AG04450 (cell line): ENCODE measurements at regions not wholly inside any gene's neighbourhood (a gene's known extent, or its start where the extent isn't known, plus 50 kb on each side); places are given as distances from the start of the nearest gene placed in this dataset.

ENCODE experiments used
- CTCF ChIA-PET: fragments of 300-600, 350-600 bp; formaldehyde crosslinking; extraction: SDS; loops from one replicate; lab custom pipeline; 2022; ENCODE audit warnings: antibody characterized with exemption, inconsistent platforms; lab: Charles Lee
- POLR2A ChIA-PET: fragments of 350-600 bp; formaldehyde crosslinking; extraction: SDS; loops from one replicate; lab custom pipeline; 2021; ENCODE audit warnings: antibody characterized with exemption, inconsistent platforms; lab: Yijun Ruan, JAX
- DNase-seq: peaks from one replicate; pipeline ENCODE4 v3.0.0-alpha.2; 2011; ENCODE audit warnings: low read depth, low spot score
- H3K27ac ChIP-seq: one replicate; pipeline ENCODE4 v1.5.1; 2012; ENCODE audit warnings: low read depth, low read length, control low read depth
- H3K27me3 ChIP-seq: one replicate; pipeline ENCODE4 v1.6.0; 2012; ENCODE audit warnings: low read length; ENCODE audit not compliant: control insufficient read depth, insufficient read depth
- H3K4me3 ChIP-seq: 2 replicates; pipeline ENCODE4 v1.5.1; 2011; ENCODE audit warnings: mild to moderate bottlenecking, low read depth, low read length, control low read depth
- H3K9me3 ChIP-seq: 2 replicates; pipeline ENCODE4 v1.5.1; 2012; ENCODE audit warnings: low read length; ENCODE audit not compliant: control insufficient read depth, insufficient read depth
- TF ChIP-seq, protein P1 (sequence below): IDR thresholded peaks from 2 replicates; pipeline ENCODE4 v1.5.1; 2011; ENCODE audit warnings: low read depth, low read length, control low read depth, inconsistent platforms

DNA sequence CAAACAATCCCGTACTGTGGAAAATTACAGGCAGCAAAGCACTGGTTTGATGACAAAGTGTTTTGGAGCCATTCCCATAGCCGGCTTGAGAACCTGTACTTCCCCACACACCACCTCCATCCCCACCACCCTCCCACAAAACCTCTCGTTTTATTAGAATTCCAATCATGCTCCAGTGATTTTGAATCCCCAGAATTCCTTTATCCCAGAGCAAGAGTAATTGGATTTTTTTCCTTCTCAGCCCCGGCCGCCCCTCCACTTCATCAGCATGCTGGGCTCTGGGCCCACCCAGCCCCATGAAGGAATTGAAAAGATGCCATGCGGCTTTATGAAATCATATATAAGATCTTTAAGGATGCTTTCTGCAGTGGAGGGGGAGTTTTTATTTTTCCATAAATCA lies 136.6 kb downstream of the OMA1 start:
- no peaks in the 10 kb centered on the region for H3K9me3 ChIP-seq
- TF ChIP-seq, protein P1, sequence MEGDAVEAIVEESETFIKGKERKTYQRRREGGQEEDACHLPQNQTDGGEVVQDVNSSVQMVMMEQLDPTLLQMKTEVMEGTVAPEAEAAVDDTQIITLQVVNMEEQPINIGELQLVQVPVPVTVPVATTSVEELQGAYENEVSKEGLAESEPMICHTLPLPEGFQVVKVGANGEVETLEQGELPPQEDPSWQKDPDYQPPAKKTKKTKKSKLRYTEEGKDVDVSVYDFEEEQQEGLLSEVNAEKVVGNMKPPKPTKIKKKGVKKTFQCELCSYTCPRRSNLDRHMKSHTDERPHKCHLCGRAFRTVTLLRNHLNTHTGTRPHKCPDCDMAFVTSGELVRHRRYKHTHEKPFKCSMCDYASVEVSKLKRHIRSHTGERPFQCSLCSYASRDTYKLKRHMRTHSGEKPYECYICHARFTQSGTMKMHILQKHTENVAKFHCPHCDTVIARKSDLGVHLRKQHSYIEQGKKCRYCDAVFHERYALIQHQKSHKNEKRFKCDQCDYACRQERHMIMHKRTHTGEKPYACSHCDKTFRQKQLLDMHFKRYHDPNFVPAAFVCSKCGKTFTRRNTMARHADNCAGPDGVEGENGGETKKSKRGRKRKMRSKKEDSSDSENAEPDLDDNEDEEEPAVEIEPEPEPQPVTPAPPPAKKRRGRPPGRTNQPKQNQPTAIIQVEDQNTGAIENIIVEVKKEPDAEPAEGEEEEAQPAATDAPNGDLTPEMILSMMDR: no peak
- CTCF ChIA-PET: no interaction called here
- DNase-seq: no peak
- H3K4me3 ChIP-seq: no peak overlapping the region
- no peaks in the 10 kb centered on the region for H3K27me3 ChIP-seq
- H3K27ac ChIP-seq: no peak overlapping the region
- POLR2A ChIA-PET: no interaction called here

DNA sequence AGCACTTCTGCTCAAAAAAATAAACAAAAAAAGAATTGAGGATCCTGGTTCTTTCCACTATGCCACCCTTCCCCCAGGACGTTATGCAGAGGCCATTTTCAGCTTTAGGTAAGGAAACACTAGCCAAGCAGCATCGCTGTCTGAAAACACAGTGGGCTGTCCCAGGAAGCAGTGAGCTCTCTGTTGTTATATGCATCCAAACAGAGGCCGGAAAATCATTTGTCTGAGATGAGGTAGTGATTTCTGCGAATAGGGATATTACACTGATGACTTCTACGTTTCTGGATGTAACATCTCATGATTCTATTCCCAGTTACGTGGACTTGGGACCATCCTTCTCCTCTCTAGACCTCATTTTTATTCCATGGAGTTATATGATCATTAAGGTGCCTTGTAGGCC lies 137.2 kb downstream of the OMA1 start:
- CTCF ChIA-PET: no interaction called here

DNA sequence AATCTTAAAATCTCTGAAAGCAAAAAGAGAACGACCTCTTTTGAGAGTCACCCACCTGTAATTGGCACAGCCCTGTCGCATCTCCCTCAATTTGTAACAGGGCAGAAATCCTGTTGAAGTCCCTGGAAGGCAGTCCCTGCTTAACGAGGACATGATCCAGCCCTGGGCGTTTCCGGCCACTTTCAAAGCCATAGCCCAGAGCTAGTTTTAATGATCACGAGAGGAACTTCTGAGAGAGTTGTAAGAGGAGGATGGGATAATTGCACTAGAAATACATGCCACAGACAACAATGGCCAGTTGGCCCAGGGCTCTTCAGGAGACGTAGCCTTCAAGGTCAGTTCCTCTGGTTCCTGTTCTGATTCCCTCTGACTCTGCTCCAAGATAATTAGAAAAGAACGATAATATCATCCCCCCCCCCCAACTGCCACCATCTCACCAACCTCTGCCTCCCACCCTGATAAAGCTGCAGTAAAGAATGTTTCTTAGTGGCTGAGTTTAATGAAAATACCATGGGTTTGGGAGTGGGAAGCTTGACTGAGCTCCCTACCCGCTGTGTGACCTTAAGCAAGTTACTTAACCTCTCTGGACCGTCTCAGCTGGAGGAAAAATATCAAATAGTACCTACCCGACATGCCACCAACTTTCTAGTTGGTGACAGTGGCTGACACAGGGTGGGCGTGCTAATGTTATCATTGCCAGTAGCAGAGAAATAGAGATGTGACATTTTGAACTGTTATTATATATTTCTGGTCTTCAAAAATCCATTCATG lies 140.0 kb downstream of the OMA1 start:
- no peaks in the 10 kb centered on the region for H3K9me3 ChIP-seq
- H3K4me3 ChIP-seq: no peak overlapping the region
- TF ChIP-seq, protein P1: no peak
- POLR2A ChIA-PET: no interaction called here
- H3K27me3 ChIP-seq: no peaks in the 10 kb centered on the region
- no peak for DNase-seq
- H3K27ac ChIP-seq: no peak overlapping the region
- CTCF ChIA-PET: no interaction called here

More for the DNA sequence above, 137.2 kb downstream of the OMA1 start:
- DNase-seq: no peak
- H3K27ac ChIP-seq: no peak overlapping the region
- TF ChIP-seq, protein P1: no peak
- no peaks in the 10 kb centered on the region for H3K9me3 ChIP-seq
- POLR2A ChIA-PET: no interaction called here
- no peak overlapping the region for H3K4me3 ChIP-seq
- no peaks in the 10 kb centered on the region for H3K27me3 ChIP-seq

DNA sequence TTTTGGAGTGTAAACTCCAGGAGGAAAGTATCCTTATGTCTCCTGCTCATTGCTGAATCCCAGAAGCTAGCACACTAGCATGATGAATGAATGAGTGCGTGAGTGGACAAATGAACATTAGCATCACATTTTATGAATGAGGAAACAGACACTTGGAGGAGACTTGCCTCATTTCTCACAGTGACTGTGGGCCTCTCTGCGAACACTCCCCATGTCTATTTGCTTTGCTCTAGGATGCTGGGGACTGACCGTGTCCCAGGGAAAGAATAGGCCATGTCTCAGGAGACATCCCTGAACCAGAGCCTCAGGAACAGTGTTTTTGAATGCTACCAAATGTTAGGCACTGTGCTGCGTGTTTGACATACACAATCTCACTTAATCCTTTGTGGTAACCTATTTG lies 140.9 kb downstream of the OMA1 start:
- H3K9me3 ChIP-seq: no peaks in the 10 kb centered on the region
- POLR2A ChIA-PET: no interaction called here
- no peak overlapping the region for H3K27ac ChIP-seq
- H3K4me3 ChIP-seq: no peak overlapping the region
- no peak for DNase-seq
- TF ChIP-seq, protein P1: no peak
- H3K27me3 ChIP-seq: no peaks in the 10 kb centered on the region
- CTCF ChIA-PET: no interaction called here

DNA sequence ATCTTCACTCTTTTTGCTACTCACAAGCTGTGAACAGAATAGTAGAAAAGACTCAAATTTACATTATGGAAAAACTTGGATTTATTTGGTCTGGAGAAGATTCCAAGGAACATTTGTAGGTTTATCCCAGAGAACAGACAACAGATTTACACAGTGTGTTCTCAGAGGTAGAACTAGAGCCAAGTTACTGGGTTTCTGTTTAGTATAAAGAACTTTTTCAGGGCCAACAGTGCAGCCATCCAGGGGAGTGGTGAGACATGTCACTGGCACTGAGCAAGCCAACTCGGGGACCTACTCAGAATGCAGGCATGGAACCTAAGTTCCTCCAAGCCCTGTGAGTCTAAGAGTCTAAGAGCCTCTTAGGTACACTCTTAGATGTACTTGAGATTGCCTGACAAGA lies 142.6 kb downstream of the OMA1 start:
- DNase-seq: no peak
- no peaks in the 10 kb centered on the region for H3K27me3 ChIP-seq
- H3K27ac ChIP-seq: no peak overlapping the region
- TF ChIP-seq, protein P1: no peak
- ChIA-PET POLR2A (no interaction called here), CTCF (no interaction called here)
- H3K4me3 ChIP-seq: no peak overlapping the region
- H3K9me3 ChIP-seq: no peaks in the 10 kb centered on the region
